ENCODE measurements at regions not wholly inside any gene's neighbourhood (a gene's known extent, or its start where the extent isn't known, plus 50 kb on each side); places are given as distances from the start of the nearest gene placed in this dataset.

- Histone ChIP-seq H3K36me3 (ENCODE audit: low read depth) (no peaks in the 10 kb centered on the region), H3K4me3 (no peak overlapping the region), H2AFZ (no peak overlapping the region), H3K79me2 (ENCODE audit: insufficient read depth) (no peaks in the 10 kb centered on the region), H3K4me2 (ENCODE audit: unreplicated experiment) (no peak overlapping the region), H4K20me1 (ENCODE audit: insufficient read depth) (no peaks in the 10 kb centered on the region), H3K27me3 (replicated peaks; ENCODE audit: insufficient read depth) (no peaks in the 10 kb centered on the region), H3K27ac (no peak overlapping the region), H3K9me3 (ENCODE audit: low read depth) (no peaks in the 10 kb centered on the region), H3K9ac (no peak overlapping the region), H3F3A (ENCODE audit: insufficient read depth) (no peaks in the 10 kb centered on the region), H3K4me1 (ENCODE audit: insufficient read depth) (no peaks in the 10 kb centered on the region), H3K9me2 (ENCODE audit: insufficient read depth) (no peaks in the 10 kb centered on the region)
- in situ Hi-C loops (cut with MboI), result no loop called here
- TF ChIP-seq EZH2 (IDR thresholded peaks at IDR 0.05; ENCODE audit: insufficient read depth, poor library complexity, severe bottlenecking) (no peak), EZH2phosphoT487 (IDR thresholded peaks at IDR 0.05; ENCODE audit: insufficient read depth, low read depth) (no peak)
- WGBS, 2 experiments (ENCODE audit: low coverage in 1 of 2, low lambda C conversion rate in 2 of 2, missing lambda C conversion rate in 2 of 2), result 93 to 98% methylated on average over 2 of the region's 2 CpGs
- no peak for DNase-seq
These were observed 201.5 kb downstream of the MDFIC start for GRCh38 chr7:115123441-115123840.

DNA sequence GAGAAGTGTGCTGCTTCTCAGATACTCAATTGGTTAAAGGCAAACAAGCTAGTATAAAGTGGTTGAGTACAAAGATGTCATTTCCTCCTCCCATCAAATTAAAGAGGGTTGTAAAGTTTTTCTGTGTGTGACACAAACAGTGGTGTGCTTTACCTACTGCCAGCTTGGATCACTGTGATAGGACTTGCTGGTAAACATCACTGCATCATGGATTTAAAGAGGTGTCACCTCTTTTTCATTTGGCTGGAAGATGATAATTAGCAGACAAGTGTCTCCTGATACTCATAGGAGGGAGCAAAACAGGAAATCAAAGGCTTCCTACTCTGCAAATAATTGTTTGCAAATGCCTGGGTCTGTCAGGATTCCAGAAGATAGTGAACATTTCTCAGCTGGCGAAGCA is 200.5 kb downstream of the MDFIC start:
- no peaks in the 10 kb centered on the region for H3K79me2 ChIP-seq (ENCODE audit: insufficient read depth)
- no peak overlapping the region for H3K27ac ChIP-seq
- H4K20me1 ChIP-seq (ENCODE audit: insufficient read depth), result no peaks in the 10 kb centered on the region
- no peaks in the 10 kb centered on the region for H3F3A ChIP-seq (ENCODE audit: insufficient read depth)
- H2AFZ ChIP-seq, result no peak overlapping the region
- H3K4me1 ChIP-seq (ENCODE audit: insufficient read depth), result no peaks in the 10 kb centered on the region
- H3K36me3 ChIP-seq (ENCODE audit: low read depth), result no peaks in the 10 kb centered on the region
- H3K9me3 ChIP-seq (ENCODE audit: low read depth), result no peaks in the 10 kb centered on the region
- H3K9me2 ChIP-seq (ENCODE audit: insufficient read depth), result no peaks in the 10 kb centered on the region
- no peak overlapping the region for H3K4me3 ChIP-seq
- no peaks in the 10 kb centered on the region for H3K27me3 ChIP-seq (replicated peaks; ENCODE audit: insufficient read depth)
- H3K9ac ChIP-seq, result no peak overlapping the region
- TF ChIP-seq EZH2phosphoT487 (IDR thresholded peaks at IDR 0.05; ENCODE audit: insufficient read depth, low read depth), result no peak
- no peak for TF ChIP-seq EZH2 (IDR thresholded peaks at IDR 0.05; ENCODE audit: insufficient read depth, poor library complexity, severe bottlenecking)
- no peak for DNase-seq
- WGBS, 2 experiments (ENCODE audit: low coverage in 1 of 2, low lambda C conversion rate in 2 of 2, missing lambda C conversion rate in 2 of 2), result 93 to 97% methylated on average over 1 of the region's 1 CpG
- no peak overlapping the region for H3K4me2 ChIP-seq (ENCODE audit: unreplicated experiment)
- in situ Hi-C loops (cut with MboI), result no loop called here

- Histone ChIP-seq H3K4me3 (no peak overlapping the region), H3K9ac (no peak overlapping the region), H3K36me3 (ENCODE audit: low read depth) (no peaks in the 10 kb centered on the region), H3F3A (ENCODE audit: insufficient read depth) (no peaks in the 10 kb centered on the region), H3K4me1 (ENCODE audit: insufficient read depth) (no peaks in the 10 kb centered on the region), H3K79me2 (ENCODE audit: insufficient read depth) (no peaks in the 10 kb centered on the region), H4K20me1 (ENCODE audit: insufficient read depth) (no peaks in the 10 kb centered on the region), H3K27ac (no peak overlapping the region), H3K27me3 (replicated peaks; ENCODE audit: insufficient read depth) (no peaks in the 10 kb centered on the region), H3K4me2 (ENCODE audit: unreplicated experiment) (no peak overlapping the region), H3K9me3 (ENCODE audit: low read depth) (no peaks in the 10 kb centered on the region), H2AFZ (no peak overlapping the region), H3K9me2 (ENCODE audit: insufficient read depth) (no peaks in the 10 kb centered on the region; the same call in 1 of the 2 replicates)
- TF ChIP-seq EZH2 (IDR thresholded peaks at IDR 0.05; ENCODE audit: insufficient read depth, poor library complexity, severe bottlenecking), result no peak
- no peak for TF ChIP-seq EZH2phosphoT487 (IDR thresholded peaks at IDR 0.05; ENCODE audit: insufficient read depth, low read depth)
- in situ Hi-C loops (cut with MboI), result no loop called here
- WGBS, 2 experiments (ENCODE audit: low coverage in 1 of 2, low lambda C conversion rate in 2 of 2, missing lambda C conversion rate in 2 of 2), result 82 to 95% methylated on average over 2 of the region's 2 CpGs
- no peak for DNase-seq
These were observed 195.9 kb downstream of the MDFIC start for GRCh38 chr7:115117748-115118147.

- no peaks in the 10 kb centered on the region; the same call in 1 of the 2 replicates for H3K9me2 ChIP-seq (ENCODE audit: insufficient read depth)
- TF ChIP-seq EZH2phosphoT487 (IDR thresholded peaks at IDR 0.05; ENCODE audit: insufficient read depth, low read depth) (no peak), EZH2 (IDR thresholded peaks at IDR 0.05; ENCODE audit: insufficient read depth, poor library complexity, severe bottlenecking) (no peak)
- H3K36me3 ChIP-seq (ENCODE audit: low read depth), result no peaks in the 10 kb centered on the region
- no peak overlapping the region for H3K9ac ChIP-seq
- H3K27ac ChIP-seq, result no peak overlapping the region
- no peak for DNase-seq
- H3K4me2 ChIP-seq (ENCODE audit: unreplicated experiment), result no peak overlapping the region
- in situ Hi-C loops (cut with MboI), result no loop called here
- H4K20me1 ChIP-seq (ENCODE audit: insufficient read depth), result no peaks in the 10 kb centered on the region
- H3K4me3 ChIP-seq, result no peak overlapping the region
- H3K27me3 ChIP-seq (replicated peaks; ENCODE audit: insufficient read depth), result no peaks in the 10 kb centered on the region
- no peaks in the 10 kb centered on the region for H3K4me1 ChIP-seq (ENCODE audit: insufficient read depth)
- no peaks in the 10 kb centered on the region for H3F3A ChIP-seq (ENCODE audit: insufficient read depth)
- H3K79me2 ChIP-seq (ENCODE audit: insufficient read depth), result no peaks in the 10 kb centered on the region
- no peak overlapping the region for H2AFZ ChIP-seq
- H3K9me3 ChIP-seq (ENCODE audit: low read depth), result no peaks in the 10 kb centered on the region
- 88 to 90% methylated on average over 5 of the region's 5 CpGs for WGBS, 2 experiments (ENCODE audit: low coverage in 1 of 2, low lambda C conversion rate in 2 of 2, missing lambda C conversion rate in 2 of 2)
These were observed 195.2 kb downstream of the MDFIC start for GRCh38 chr7:115116773-115117715.

All from GM23248 (cell line).